PC-3 (cell line): ENCODE measurements at regions not wholly inside any gene's neighbourhood (a gene's known extent, or its start where the extent isn't known, plus 50 kb on each side); places are given as distances from the start of the nearest gene placed in this dataset.
"Not testable (repeated sequence)": the region's sequence is repeated elsewhere in the genome, so short reads cannot be mapped to it uniquely, and the experiment has no call there.

ENCODE experiments used
- EZH2 ChIP-seq: fragments of 300-600 bp; sonication (generic); IDR thresholded peaks from one replicate; pipeline ENCODE4 v1.6.1; 2017; ENCODE audit warnings: antibody characterized with exemption, mild to moderate bottlenecking, low read length; ENCODE audit not compliant: unreplicated experiment
- EZH2phosphoT487 ChIP-seq: fragments of 300-600 bp; sonication (generic); IDR thresholded peaks from 2 replicates; pipeline ENCODE4 v1.6.1; 2018; ENCODE audit warnings: mild to moderate bottlenecking, antibody characterized with exemption, low read length, borderline replicate concordance
- TF ChIP-seq, protein P1 (sequence below): fragments of 300-600 bp; sonication (generic); conservative IDR thresholded peaks from 2 replicates; pipeline ENCODE4 v1.5.1; 2017; ENCODE audit warnings: antibody characterized with exemption, low read depth, mild to moderate bottlenecking, low read length

DNA sequence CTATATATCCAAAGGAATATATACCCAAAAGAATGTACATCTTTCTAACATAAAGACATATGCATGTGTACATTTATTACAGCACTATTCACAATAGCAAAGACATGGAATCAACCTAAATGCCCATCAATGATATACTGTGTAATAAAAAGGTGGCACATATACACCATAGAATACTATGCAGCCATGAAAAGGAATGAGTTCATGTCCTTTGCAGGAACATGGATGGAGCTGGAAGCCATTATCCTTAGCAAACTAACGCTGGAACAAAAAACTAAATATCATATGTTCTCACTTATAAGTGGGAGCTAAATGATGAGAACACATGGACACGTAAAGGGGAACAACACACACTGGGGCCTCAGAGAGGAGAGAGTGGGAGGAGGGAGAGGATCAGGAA is 365.7 kb upstream of the FTMT start:
- TF ChIP-seq, protein P1, sequence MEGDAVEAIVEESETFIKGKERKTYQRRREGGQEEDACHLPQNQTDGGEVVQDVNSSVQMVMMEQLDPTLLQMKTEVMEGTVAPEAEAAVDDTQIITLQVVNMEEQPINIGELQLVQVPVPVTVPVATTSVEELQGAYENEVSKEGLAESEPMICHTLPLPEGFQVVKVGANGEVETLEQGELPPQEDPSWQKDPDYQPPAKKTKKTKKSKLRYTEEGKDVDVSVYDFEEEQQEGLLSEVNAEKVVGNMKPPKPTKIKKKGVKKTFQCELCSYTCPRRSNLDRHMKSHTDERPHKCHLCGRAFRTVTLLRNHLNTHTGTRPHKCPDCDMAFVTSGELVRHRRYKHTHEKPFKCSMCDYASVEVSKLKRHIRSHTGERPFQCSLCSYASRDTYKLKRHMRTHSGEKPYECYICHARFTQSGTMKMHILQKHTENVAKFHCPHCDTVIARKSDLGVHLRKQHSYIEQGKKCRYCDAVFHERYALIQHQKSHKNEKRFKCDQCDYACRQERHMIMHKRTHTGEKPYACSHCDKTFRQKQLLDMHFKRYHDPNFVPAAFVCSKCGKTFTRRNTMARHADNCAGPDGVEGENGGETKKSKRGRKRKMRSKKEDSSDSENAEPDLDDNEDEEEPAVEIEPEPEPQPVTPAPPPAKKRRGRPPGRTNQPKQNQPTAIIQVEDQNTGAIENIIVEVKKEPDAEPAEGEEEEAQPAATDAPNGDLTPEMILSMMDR = not testable (repeated sequence)
- not testable (repeated sequence) for TF ChIP-seq EZH2phosphoT487, EZH2
